Liver (tissue), 2 donors: ENCODE measurements at regions not wholly inside any gene's neighbourhood (a gene's known extent, or its start where the extent isn't known, plus 50 kb on each side); places are given as distances from the start of the nearest gene placed in this dataset.

Experiments
- TF ChIP-seq, protein P1 (sequence below): fragments of 150-350 bp; IDR thresholded peaks from 2 replicates; pipeline ENCODE4 v1.5.1; 2017; ENCODE audit warnings: improper control_type of control experiment, low read depth, low read length; ENCODE audit not compliant: missing input control
- TF ChIP-seq, protein P2 (sequence below): IDR thresholded peaks from 2 replicates; pipeline ENCODE4 v1.6.1; 2016; ENCODE audit warnings: antibody characterized with exemption, mild to moderate bottlenecking
- donor health status: healthy.

DNA sequence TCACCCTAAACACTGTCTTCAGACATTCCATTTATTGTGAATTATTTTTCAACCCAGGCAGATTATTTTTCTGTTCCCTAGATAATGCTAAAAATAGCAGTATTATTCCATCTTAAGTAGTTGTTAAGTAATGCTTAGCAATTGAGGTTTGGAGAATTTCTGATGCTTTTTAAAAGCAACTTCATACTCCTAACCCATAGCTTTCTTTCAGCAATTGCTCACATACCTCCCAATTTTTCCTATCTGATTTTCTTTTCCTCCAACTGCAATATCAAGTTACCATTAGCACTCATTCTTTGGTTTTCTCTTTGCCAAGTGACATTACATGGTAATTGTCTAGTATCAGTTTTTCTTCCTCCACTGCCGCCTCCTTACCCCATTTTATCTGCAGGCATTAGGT is 104.7 kb downstream of the GPR85 start:
- TF ChIP-seq, protein P1, sequence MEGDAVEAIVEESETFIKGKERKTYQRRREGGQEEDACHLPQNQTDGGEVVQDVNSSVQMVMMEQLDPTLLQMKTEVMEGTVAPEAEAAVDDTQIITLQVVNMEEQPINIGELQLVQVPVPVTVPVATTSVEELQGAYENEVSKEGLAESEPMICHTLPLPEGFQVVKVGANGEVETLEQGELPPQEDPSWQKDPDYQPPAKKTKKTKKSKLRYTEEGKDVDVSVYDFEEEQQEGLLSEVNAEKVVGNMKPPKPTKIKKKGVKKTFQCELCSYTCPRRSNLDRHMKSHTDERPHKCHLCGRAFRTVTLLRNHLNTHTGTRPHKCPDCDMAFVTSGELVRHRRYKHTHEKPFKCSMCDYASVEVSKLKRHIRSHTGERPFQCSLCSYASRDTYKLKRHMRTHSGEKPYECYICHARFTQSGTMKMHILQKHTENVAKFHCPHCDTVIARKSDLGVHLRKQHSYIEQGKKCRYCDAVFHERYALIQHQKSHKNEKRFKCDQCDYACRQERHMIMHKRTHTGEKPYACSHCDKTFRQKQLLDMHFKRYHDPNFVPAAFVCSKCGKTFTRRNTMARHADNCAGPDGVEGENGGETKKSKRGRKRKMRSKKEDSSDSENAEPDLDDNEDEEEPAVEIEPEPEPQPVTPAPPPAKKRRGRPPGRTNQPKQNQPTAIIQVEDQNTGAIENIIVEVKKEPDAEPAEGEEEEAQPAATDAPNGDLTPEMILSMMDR: no peak
- TF ChIP-seq, protein P2, sequence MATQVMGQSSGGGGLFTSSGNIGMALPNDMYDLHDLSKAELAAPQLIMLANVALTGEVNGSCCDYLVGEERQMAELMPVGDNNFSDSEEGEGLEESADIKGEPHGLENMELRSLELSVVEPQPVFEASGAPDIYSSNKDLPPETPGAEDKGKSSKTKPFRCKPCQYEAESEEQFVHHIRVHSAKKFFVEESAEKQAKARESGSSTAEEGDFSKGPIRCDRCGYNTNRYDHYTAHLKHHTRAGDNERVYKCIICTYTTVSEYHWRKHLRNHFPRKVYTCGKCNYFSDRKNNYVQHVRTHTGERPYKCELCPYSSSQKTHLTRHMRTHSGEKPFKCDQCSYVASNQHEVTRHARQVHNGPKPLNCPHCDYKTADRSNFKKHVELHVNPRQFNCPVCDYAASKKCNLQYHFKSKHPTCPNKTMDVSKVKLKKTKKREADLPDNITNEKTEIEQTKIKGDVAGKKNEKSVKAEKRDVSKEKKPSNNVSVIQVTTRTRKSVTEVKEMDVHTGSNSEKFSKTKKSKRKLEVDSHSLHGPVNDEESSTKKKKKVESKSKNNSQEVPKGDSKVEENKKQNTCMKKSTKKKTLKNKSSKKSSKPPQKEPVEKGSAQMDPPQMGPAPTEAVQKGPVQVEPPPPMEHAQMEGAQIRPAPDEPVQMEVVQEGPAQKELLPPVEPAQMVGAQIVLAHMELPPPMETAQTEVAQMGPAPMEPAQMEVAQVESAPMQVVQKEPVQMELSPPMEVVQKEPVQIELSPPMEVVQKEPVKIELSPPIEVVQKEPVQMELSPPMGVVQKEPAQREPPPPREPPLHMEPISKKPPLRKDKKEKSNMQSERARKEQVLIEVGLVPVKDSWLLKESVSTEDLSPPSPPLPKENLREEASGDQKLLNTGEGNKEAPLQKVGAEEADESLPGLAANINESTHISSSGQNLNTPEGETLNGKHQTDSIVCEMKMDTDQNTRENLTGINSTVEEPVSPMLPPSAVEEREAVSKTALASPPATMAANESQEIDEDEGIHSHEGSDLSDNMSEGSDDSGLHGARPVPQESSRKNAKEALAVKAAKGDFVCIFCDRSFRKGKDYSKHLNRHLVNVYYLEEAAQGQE: no peak
